SK-N-DZ (cell line): ENCODE measurements at regions not wholly inside any gene's neighbourhood (a gene's known extent, or its start where the extent isn't known, plus 50 kb on each side); places are given as distances from the start of the nearest gene placed in this dataset.
"Not testable (repeated sequence)": the region's sequence is repeated elsewhere in the genome, so short reads cannot be mapped to it uniquely, and the experiment has no call there.

Source experiments
- DNase-seq: peaks from one replicate; pipeline ENCODE4 v3.0.0-alpha.2; 2015; ENCODE audit warnings: low spot score

- DNase-seq: peak; percentile 37
Measured at GRCh38 chr4:103308248-103308561, 110.1 kb upstream of the CENPE start.

- peak; percentile 46 for DNase-seq
Measured at GRCh38 chr4:103307453-103308247, 109.5 kb upstream of the CENPE start.

- DNase-seq: peak; percentile 57
Measured at GRCh38 chr4:103306870-103307375, 108.8 kb upstream of the CENPE start.

GRCh38 chr4:103305355-103305754 lies 107.2 kb upstream of the CENPE start:
- no peak for DNase-seq

GRCh38 chr4:103303011-103303410 lies 104.9 kb upstream of the CENPE start:
- DNase-seq: no peak

GRCh38 chr4:103292959-103293358 lies 94.8 kb upstream of the CENPE start:
- DNase-seq: no peak

GRCh38 chr4:103292373-103292772 lies 94.2 kb upstream of the CENPE start:
- DNase-seq: no peak

GRCh38 chr4:103289186-103289585 lies 91.0 kb upstream of the CENPE start:
- no peak for DNase-seq

GRCh38 chr4:103272174-103272573 lies 74.0 kb upstream of the CENPE start:
- no peak for DNase-seq

- no peak for DNase-seq
Measured at GRCh38 chr4:103268746-103269145, 70.6 kb upstream of the CENPE start.

GRCh38 chr4:103264905-103265304 lies 66.8 kb upstream of the CENPE start:
- no peak for DNase-seq

GRCh38 chr4:103256068-103256467 lies 57.9 kb upstream of the CENPE start:
- not testable (repeated sequence) for DNase-seq
